Gastroesophageal sphincter (tissue), 4 donors: ENCODE measurements at regions not wholly inside any gene's neighbourhood (a gene's known extent, or its start where the extent isn't known, plus 50 kb on each side); places are given as distances from the start of the nearest gene placed in this dataset.

ENCODE experiments used
- ATAC-seq: fragments of 150-250 bp; one replicate; pipeline ENCODE4 v1.9.1; 2016; ENCODE audit warnings: mild to moderate bottlenecking, moderate library complexity
- H3K27ac ChIP-seq, 4 donors: fragments of 200-600 bp; sonication (generic) in 3 of 4; 1 replicate in 3 of 4; 2 replicates in 1 of 4; pipeline ENCODE4 v1.5.1; 2016 to 2019
- H3K27me3 ChIP-seq: fragments of 200-600 bp; sonication (generic); one replicate; pipeline ENCODE4 v1.5.1; 2019
- H3K36me3 ChIP-seq, 2 donors: fragments of 200-600 bp; sonication (generic); one replicate each; pipeline ENCODE4 v1.5.1; 2019; ENCODE audit warnings: control low read depth in 1 of 2
- H3K4me1 ChIP-seq, 3 donors: fragments of 200-600 bp; sonication (generic); 1 replicate in 2 of 3; 2 replicates in 1 of 3; pipeline ENCODE4 v1.5.1; 2016 to 2019; ENCODE audit warnings: control low read depth in 2 of 3
- H3K4me3 ChIP-seq, 2 donors: fragments of 200-600 bp; sonication (generic); one replicate each; pipeline ENCODE4 v1.5.1; 2019; ENCODE audit warnings: mild to moderate bottlenecking in 1 of 2, moderate library complexity in 1 of 2
- H3K9me3 ChIP-seq, 3 donors: fragments of 200-600 bp; sonication (generic); one replicate each; pipeline ENCODE4 v1.5.1; 2017 to 2019; ENCODE audit warnings: control low read depth in 2 of 3
- EP300 ChIP-seq: sonication (generic); formaldehyde crosslinking; IDR thresholded peaks from one replicate; pipeline ENCODE4 v1.6.1; 2017; ENCODE audit warnings: antibody characterized with exemption, mild to moderate bottlenecking
- POLR2A ChIP-seq, 2 donors: fragments of 450-650 bp; IDR thresholded peaks; one replicate each; pipeline ENCODE4 v1.6.1; 2017; ENCODE audit warnings: antibody characterized with exemption in 2 of 2, mild to moderate bottlenecking in 2 of 2, moderate library complexity in 1 of 2
- POLR2AphosphoS5 ChIP-seq: sonication (generic); formaldehyde crosslinking; IDR thresholded peaks from one replicate; pipeline ENCODE4 v1.6.1; 2017; ENCODE audit warnings: antibody characterized with exemption
- WGBS, 2 donors: methylation state at CpG; one replicate each; pipeline ENCODE4 v1.1.5; 2018; ENCODE audit warnings: low coverage in 1 of 2; 5-methylcytosine and 5-hydroxymethylcytosine counted together
- TF ChIP-seq, protein P1 (sequence below), 4 experiments: fragments of 200-600 bp in 2 of 4; fragments of 450-650 bp in 2 of 4; sonication (generic) in 1 of 4; IDR thresholded peaks; one replicate each; pipeline ENCODE4 v1.5.1; 2017 to 2019; ENCODE audit warnings: antibody characterized with exemption in 4 of 4, mild to moderate bottlenecking in 2 of 4, moderate library complexity in 2 of 4

DNA sequence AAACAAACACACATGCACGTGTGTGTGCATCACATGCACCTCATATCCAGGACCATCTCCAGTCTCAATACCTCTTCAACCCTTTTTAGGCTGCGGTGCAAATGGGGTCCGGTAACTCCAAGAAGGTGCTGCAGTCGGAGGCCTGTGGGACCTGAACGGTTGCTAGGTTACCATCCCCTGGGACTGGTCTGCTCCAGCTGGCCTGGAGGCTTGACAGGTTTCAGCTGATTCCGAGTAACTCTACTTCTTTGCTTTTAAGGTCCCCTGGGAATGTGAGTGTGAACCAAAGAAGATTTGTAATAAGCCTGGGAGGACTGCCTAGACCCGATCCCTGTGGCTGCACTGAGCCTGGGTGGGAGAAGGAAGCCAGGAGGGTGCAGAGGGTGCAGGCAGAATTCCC is 117.5 kb downstream of the CCNA1 start:
- Histone ChIP-seq H3K4me3 (no peak overlapping the region), H3K9me3 (no peaks in the 10 kb centered on the region), H3K27me3 (peaks cover 7% of the 10 kb centered on the region), H3K27ac (no peak overlapping the region), H3K4me1 (no peaks in the 10 kb centered on the region), H3K36me3 (no peaks in the 10 kb centered on the region)
- no peak for ATAC-seq
- 8 to 27% methylated on average over 2 to 6 of the region's 7 CpGs for WGBS, 2 donors
- TF ChIP-seq POLR2AphosphoS5 (no peak), POLR2A (IDR thresholded peaks at IDR 0.05) (no peak), EP300 (no peak)
- TF ChIP-seq, protein P1, sequence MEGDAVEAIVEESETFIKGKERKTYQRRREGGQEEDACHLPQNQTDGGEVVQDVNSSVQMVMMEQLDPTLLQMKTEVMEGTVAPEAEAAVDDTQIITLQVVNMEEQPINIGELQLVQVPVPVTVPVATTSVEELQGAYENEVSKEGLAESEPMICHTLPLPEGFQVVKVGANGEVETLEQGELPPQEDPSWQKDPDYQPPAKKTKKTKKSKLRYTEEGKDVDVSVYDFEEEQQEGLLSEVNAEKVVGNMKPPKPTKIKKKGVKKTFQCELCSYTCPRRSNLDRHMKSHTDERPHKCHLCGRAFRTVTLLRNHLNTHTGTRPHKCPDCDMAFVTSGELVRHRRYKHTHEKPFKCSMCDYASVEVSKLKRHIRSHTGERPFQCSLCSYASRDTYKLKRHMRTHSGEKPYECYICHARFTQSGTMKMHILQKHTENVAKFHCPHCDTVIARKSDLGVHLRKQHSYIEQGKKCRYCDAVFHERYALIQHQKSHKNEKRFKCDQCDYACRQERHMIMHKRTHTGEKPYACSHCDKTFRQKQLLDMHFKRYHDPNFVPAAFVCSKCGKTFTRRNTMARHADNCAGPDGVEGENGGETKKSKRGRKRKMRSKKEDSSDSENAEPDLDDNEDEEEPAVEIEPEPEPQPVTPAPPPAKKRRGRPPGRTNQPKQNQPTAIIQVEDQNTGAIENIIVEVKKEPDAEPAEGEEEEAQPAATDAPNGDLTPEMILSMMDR (IDR thresholded peaks at IDR 0.05) = no peak

DNA sequence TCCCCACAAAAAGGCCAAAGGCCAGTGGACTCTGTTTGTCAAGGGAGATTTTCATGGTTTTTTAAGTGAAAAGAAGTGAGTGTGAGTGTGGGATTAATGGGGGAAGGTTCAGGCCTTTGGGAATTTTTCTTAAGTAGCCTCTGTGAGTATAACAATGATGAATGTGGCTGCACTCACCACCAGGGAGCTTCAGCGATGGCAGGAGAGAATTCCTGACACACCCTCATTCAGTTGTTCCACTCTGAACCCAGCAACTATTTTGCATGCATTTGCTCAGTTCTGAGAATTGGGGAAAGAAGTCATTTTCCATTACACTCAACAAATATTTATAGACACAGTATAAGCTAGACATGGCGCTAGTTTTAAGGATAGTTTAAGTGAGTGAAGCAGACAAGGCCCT is 117.9 kb downstream of the CCNA1 start:
- Histone ChIP-seq H3K36me3 (no peaks in the 10 kb centered on the region), H3K27ac (no peak overlapping the region), H3K9me3 (no peaks in the 10 kb centered on the region), H3K4me1 (no peaks in the 10 kb centered on the region), H3K27me3 (peaks cover 7% of the 10 kb centered on the region), H3K4me3 (no peak overlapping the region)
- ATAC-seq = no peak
- TF ChIP-seq, protein P1 (IDR thresholded peaks at IDR 0.05) = no peak
- TF ChIP-seq EP300 = no peak
- TF ChIP-seq POLR2AphosphoS5 = no peak
- WGBS, 2 donors = 67 to 75% methylated on average over 1 to 2 of the region's 2 CpGs

DNA sequence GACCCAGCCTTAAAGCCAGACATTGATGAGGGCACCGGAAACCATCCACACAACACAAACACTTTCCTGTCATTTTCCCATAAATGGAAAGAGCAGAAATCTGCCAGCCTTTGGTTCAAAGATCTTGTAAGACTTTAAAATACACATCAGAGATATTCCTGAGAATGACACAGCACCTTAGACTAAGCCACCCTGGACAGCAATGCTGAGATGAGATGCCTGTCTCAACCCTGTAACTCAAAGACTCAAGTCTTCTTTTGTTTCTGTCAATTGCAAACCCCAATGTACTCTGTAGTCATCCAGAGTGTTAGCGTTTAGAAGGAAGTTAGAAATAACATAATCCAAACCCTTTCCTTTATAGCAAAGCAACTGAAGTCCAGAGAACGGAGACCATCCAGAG is 119.2 kb downstream of the CCNA1 start:
- Histone ChIP-seq H3K36me3 (no peaks in the 10 kb centered on the region), H3K27ac (no peak overlapping the region), H3K4me3 (no peak overlapping the region), H3K27me3 (peaks cover 4% of the 10 kb centered on the region), H3K4me1 (no peaks in the 10 kb centered on the region), H3K9me3 (no peaks in the 10 kb centered on the region)
- no peak for ATAC-seq
- WGBS, 2 donors = 84 to 91% methylated on average over 3 of the region's 3 CpGs
- no peak for TF ChIP-seq POLR2A (IDR thresholded peaks at IDR 0.05)
- no peak for TF ChIP-seq EP300
- TF ChIP-seq POLR2AphosphoS5 = no peak
- TF ChIP-seq, protein P1 (IDR thresholded peaks at IDR 0.05) = no peak

DNA sequence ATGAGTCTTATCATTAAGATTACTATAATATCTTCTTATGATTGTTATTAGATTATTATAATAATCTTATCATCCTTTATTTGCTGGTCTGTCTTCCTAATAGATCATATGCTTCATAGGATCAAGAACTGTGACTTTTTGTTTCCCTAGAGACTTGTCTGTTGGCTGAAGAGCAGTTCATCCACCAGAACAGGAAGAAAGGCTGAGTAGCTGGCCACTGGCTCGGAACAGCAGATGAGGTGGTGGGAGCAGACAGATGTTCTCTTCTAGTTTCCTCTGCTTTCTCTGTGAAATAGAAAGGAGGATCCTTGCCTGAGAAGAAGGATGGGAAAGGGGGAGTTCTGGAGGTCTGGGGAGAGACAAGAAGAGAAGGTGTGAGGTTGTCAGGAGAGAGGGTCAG is 120.0 kb downstream of the CCNA1 start:
- no peak overlapping the region for H3K4me3 ChIP-seq
- ATAC-seq = no peak
- no peak overlapping the region for H3K27ac ChIP-seq
- no peaks in the 10 kb centered on the region for H3K4me1 ChIP-seq
- H3K36me3 ChIP-seq = no peaks in the 10 kb centered on the region
- TF ChIP-seq POLR2AphosphoS5 (no peak), POLR2A (IDR thresholded peaks at IDR 0.05) (no peak), EP300 (no peak)
- TF ChIP-seq, protein P1 (IDR thresholded peaks at IDR 0.05) = no peak
- no peaks in the 10 kb centered on the region for H3K9me3 ChIP-seq
- H3K27me3 ChIP-seq = peaks cover 4% of the 10 kb centered on the region
- WGBS, 2 donors = 58% methylated on average over 1 of the region's 1 CpG; no CpG with 5 or more reads in 1 of the 2 donors

DNA sequence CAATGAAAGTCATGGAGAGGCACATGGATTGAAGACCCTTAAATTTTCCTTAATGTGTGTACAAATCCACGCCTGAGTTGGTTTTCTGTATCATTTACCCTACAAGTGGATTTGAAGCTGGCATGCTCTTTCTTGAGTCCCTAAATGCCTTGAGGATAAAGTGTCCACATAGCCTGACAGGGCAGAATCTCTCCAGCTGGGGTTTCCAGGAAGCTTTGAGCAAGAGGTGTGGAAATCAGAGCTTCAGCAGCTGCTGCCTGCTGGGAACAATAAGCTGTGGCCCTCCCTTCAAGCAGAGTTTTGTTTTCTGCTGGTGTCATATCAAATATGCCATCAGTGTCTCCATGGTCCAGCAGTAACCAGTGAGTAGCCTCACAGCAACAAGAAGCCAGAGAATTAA is 120.3 kb upstream of the SERTM1 start:
- WGBS, 2 donors = 75 to 100% methylated on average over 1 of the region's 1 CpG
- H3K36me3 ChIP-seq = no peaks in the 10 kb centered on the region
- no peaks in the 10 kb centered on the region for H3K4me1 ChIP-seq
- H3K27ac ChIP-seq = no peak overlapping the region
- no peaks in the 10 kb centered on the region for H3K9me3 ChIP-seq
- peaks cover 7% of the 10 kb centered on the region for H3K27me3 ChIP-seq
- TF ChIP-seq EP300 = no peak
- ATAC-seq = no peak
- no peak overlapping the region for H3K4me3 ChIP-seq
